ENCODE measurements at regions not wholly inside any gene's neighbourhood (a gene's known extent, or its start where the extent isn't known, plus 50 kb on each side); places are given as distances from the start of the nearest gene placed in this dataset.

DNA sequence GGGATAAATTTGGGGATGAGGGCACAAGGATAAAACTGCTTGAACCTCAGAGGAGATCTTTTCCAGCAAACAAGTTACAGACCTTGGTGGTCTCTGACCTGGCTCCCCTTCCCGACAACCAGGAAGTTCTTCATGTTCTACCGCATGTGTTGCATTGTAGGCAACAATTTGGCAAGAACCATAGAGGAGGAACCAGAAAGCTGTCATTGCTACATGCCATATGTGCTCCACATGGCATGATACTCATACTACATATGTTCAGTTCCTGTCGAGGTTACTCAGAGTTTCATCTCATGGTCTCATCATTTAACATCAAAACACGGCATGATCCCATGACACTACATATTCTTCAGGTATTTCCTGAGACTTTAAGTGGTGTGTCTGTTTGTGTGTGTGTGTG, 235.9 kb downstream of the OR13H1 start:
- DNase-seq = no peak

GRCh38 chrX:131782646-131783045, 238.8 kb downstream of the OR13H1 start:
- DNase-seq = no peak

DNA sequence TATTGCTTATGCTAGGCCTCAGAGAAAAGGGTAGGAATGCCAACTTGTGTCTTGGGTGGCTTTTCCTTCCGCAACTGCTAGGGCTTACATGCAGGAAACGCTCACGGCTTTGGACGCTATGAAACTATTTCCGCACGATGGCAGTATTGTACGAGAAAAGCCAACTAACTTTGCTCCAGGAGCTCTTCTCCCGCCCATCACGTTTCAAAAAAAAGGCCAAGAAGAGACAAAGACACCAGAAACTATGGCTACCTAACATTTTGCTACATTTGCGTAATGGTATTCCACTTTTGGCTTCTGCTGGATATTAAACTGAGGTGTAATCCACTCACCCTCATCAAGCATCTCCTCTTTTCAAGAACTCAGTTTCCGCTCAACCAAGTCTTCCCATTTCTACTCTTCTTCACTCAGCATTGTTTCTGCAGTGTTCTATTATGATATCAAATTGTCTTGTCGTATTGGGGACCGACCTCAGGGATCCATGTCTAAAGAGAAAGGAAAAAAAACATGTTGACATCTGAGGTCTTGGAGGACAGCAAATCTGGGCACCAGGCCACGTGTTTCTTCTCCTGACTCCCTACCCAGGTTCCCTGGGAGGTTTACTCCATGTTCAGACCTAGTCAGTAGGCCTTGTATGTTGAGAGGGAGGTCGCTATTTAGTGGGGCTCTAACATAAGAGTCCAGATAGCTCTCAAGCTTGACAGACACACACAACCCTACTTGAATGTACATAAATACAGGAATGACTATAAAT, 239.4 kb upstream of the STK26 start:
- no peak for DNase-seq

DNA sequence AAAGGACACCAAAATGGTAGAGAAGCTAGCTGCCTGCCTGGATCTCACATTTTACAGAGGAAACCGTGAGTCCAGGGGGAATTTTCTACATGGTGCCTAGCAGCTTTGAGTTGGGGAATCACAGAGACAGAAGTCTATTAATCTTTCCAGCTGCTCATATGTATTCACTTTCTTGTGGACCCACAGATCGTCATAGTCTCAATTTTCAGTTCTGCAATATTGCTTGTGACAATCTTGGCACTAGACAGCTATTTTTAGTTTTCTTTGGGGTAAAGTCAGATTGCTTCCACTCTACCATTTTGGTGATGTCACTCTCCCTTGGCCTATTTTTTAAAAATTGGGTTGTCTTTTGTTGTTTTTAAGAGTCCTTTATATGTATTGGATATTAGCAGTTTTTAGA, 233.4 kb upstream of the STK26 start:
- no peak for DNase-seq

DNA sequence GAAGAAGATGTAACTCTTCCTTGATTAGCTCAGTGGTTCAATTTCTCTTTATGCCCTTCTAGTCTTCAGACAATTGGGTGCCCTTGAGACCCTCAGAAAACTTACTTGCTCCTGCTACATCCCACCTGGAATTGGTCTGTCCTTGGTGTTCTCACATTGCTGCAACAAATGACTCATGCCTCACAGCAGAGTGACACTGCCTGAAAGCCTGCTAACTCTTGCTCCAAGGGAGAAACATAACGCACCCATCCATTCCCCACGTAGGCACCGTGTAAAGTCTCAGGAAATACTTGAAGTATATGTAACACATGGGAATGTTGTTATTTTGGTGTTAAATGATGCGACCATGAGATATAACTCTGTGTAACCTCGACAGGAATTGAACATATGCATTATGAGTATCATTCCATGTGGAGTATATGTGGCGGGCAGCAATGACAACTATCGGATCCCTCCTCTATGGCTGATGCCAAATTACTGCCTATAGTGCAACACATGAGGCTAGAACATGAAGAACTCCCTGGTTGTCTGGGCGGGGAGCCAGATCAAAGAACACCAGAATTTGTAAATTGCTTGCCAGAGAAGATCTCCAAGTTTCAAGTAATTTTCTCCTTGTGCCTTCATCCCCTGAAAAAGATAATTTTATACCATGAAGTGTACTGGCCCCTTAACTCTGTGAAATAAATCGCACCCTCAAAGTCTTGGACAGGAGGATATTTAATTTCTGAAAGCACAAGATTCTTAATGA, 231.3 kb upstream of the STK26 start:
- DNase-seq = no peak

GRCh38 chrX:131792356-131792749, 230.7 kb upstream of the STK26 start:
- no peak for DNase-seq

GRCh38 chrX:131792789-131793462, 230.2 kb upstream of the STK26 start:
- DNase-seq = no peak

DNA sequence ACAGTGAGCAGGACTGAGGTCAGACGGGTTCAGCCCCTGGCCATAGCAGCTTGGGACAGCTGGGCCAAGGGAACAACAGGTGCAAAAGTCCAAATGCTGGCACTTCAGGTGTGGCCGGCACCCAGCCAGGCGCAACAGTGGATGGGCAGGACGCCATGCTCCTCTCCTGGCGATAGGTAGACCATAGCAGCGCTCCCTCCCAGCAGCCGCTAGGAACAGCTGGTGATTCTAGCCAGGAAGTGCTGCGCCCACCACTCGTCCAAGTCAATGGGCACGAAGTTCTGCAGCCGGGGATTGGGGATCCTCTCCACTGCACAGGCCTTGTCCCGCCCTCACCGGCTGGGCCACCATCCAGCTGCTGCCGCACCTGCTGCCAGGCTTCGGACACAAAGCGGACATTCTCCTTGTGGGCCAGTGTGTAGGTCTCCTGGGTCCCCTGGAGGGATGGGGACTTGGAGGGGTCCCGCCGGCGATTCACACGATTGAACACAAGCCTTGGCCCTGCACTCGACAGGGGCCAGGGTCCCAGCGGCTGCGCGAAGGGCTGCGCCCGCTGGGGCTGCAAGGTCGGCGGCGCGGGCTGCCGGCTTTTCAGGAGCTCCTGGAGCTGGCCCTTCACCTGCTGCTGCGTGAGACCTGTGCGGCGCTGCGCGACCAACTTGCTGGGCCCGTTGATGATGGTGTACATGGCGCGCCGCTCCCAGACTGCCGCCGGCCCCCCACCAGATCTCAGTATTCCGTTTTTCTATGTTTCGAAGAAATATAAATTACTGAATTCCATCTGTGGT, 227.5 kb upstream of the STK26 start:
- DNase-seq = no peak

- DNase-seq = no peak
Measured at GRCh38 chrX:131801066-131801465, 222.0 kb upstream of the STK26 start.

DNA sequence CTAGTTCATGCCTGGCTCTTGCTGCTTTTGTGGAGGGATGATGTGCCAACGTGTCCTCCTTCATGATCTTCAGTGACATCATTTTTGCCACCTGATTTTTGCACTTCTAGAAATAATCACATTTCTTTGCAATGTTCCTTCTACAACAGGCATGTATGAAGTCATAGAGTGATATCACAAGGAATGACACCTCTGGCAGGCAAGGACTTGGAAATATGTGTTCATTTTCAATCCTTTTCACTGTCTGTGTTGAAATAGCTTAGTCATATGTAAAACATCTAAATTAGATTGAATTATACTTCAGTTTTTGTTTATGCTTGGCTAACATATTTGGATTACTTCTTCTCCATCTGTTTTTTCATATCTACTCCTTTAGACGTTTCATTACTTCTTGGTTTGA, 221.2 kb upstream of the STK26 start:
- DNase-seq = no peak

DNA sequence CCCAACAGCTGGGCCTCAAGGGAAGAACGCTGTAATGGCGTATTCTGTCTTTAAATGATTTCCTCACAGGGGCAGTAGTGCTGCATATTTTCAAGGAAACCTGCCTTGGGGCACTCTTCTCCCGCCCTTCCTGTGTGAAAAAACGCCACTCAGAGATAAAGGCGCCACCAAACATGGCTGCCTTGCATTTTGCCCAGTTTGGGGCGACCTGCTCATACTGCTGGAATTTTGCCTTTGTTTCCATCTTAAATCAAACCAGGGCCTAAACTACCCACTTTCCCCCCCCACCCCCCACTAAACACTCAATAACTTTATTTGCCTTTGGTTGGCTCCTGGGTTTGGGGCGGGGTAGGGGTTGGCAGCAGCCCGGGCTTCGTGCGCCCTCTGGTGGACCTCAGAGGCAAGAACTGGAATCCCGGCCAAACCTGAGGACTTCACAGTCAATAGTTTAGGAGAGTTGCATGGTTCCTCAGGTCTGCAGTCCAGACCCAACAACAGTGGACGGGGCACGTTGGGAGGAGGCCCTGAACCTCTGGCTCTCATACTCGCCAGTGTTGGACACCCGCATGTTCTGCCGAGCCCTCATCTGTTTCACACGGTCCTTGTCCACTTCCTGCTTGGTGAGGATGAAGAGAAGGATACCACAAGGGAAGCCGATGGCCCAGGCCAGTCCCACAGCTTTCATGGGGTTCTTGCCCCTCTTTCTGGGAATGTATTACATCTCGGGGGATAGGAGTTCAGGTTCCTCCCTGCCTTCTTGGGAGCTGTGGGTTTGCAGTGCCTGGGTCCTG, 220.1 kb upstream of the STK26 start:
- DNase-seq = no peak

- no peak for DNase-seq
Measured at GRCh38 chrX:131812847-131813825, 210.0 kb upstream of the STK26 start.

DNA sequence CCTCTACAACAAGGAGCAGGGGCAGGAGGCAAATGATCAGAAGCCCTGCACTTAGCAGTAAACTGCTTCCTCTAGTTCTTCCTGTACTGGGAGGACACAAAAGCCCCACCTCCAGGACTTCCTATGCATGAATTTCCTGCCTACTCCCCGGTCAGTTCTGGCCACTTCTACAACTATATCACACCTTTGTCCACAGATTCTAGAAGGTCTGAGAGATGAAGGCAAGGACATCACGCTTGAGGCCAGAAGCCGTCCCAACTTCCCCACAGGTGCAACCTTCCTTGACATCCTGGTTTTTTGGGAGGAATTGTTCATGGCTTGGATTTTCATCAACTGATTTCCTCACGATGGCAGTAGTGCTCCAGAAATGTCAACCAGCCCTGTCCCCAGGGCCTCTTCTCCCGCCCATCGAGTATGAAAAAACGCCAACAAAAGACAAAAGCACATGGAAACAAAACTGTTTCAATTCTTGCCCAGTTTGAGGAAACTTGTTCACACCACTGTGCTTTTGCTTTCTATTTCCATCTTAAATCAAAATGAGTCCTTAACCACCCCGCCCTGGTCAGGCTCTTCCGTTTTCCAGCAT, 206.5 kb upstream of the STK26 start:
- no peak for DNase-seq

- DNase-seq = no peak
Measured at GRCh38 chrX:131818297-131818936, 204.7 kb upstream of the STK26 start.

GRCh38 chrX:131821945-131822622, 201.0 kb upstream of the STK26 start:
- DNase-seq = no peak

- DNase-seq = no peak
Measured at GRCh38 chrX:131826572-131826971, 196.5 kb upstream of the STK26 start.

DNA sequence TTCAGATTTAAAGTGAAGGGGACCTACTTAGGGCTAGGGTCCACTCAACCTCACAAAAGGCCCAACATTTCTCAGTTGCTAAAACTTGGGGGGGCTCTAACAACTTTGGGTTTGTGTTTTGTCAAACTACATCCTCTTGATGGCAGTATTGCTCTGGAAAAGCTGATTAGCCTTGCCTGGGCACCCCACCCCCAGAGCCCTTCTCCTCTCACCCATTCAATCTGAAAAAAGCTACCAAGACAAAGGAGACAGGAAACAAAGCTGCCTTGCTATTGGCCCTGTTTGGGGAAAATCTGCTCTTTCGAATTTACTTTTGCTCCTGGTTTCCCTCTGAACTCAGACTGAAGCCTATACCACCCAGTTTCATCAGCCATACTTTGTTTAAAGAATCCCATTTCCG, 195.2 kb upstream of the STK26 start:
- DNase-seq = no peak

GRCh38 chrX:131828482-131828881, 194.6 kb upstream of the STK26 start:
- DNase-seq = no peak

GRCh38 chrX:131830400-131831184, 192.5 kb upstream of the STK26 start:
- DNase-seq = no peak
